ENCODE measurements at regions not wholly inside any gene's neighbourhood (a gene's known extent, or its start where the extent isn't known, plus 50 kb on each side); places are given as distances from the start of the nearest gene placed in this dataset.

DNA sequence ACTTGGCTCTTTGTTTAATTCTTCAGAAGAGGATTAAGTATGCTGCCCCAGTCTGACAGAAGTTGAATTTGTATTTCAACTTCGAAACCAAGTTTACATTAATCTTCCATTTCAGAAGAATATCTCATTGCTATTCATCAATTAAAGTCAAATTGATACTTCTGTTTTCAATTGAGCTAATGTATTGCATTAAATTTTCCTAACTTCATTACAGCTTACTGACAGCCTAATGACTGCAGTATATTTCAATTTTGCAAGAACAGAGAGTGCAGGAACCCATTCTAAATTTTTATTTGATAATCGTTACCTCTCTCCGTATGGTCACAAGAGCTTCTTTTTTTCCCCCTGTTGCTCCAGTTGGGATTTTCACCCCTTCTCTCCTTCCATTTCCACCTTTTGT, 218.0 kb downstream of the CALCRL start:
- TF ChIP-seq EZH2 (IDR thresholded peaks at IDR 0.05; ENCODE audit: borderline replicate concordance, low read length) = no peak
- TF ChIP-seq, protein P1, sequence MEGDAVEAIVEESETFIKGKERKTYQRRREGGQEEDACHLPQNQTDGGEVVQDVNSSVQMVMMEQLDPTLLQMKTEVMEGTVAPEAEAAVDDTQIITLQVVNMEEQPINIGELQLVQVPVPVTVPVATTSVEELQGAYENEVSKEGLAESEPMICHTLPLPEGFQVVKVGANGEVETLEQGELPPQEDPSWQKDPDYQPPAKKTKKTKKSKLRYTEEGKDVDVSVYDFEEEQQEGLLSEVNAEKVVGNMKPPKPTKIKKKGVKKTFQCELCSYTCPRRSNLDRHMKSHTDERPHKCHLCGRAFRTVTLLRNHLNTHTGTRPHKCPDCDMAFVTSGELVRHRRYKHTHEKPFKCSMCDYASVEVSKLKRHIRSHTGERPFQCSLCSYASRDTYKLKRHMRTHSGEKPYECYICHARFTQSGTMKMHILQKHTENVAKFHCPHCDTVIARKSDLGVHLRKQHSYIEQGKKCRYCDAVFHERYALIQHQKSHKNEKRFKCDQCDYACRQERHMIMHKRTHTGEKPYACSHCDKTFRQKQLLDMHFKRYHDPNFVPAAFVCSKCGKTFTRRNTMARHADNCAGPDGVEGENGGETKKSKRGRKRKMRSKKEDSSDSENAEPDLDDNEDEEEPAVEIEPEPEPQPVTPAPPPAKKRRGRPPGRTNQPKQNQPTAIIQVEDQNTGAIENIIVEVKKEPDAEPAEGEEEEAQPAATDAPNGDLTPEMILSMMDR (IDR thresholded peaks at IDR 0.05; ENCODE audit: low read length) = no peak
